ENCODE measurements at regions not wholly inside any gene's neighbourhood (a gene's known extent, or its start where the extent isn't known, plus 50 kb on each side); places are given as distances from the start of the nearest gene placed in this dataset.

DNA sequence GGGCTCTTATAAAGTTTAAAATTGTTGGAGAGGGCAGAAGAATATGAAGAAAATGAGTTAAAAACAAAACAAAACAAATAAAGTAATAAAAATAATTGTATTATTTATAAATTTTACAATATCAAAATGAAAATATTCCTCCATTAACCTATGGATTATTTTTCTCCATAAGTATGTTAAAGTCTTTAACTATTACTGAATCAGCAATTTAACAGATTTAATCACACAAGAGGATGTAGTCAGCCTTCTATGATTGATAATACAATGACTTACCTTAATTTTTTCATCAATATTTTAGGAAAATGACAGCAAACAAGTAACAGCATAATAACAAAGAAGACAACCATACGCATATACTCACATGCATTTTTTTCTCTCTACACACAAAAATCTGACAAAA lies 1195.3 kb upstream of the NUDT12 start:
- TF ChIP-seq NFIC (IDR thresholded peaks at IDR 0.05): no peak
- TF ChIP-seq EP300 (IDR thresholded peaks at IDR 0.05; ENCODE audit: borderline replicate concordance): no peak
- no peak for TF ChIP-seq YY1 (IDR thresholded peaks at IDR 0.05; ENCODE audit: low read depth)
- no peak for TF ChIP-seq CEBPB (IDR thresholded peaks at IDR 0.05)
- TF ChIP-seq REST (IDR thresholded peaks at IDR 0.05; ENCODE audit: low read depth): no peak
- TF ChIP-seq EGR1 (IDR thresholded peaks at IDR 0.05): no peak
- TF ChIP-seq MAX (IDR thresholded peaks at IDR 0.05): no peak
- no peak for TF ChIP-seq RAD21 (IDR thresholded peaks at IDR 0.05; ENCODE audit: low read depth)
- no peak for TF ChIP-seq FOXM1 (IDR thresholded peaks at IDR 0.05; ENCODE audit: borderline replicate concordance, low read depth)
- no peak for TF ChIP-seq ZBTB7A (IDR thresholded peaks at IDR 0.05; ENCODE audit: low read depth)
- TF ChIP-seq, protein P1, sequence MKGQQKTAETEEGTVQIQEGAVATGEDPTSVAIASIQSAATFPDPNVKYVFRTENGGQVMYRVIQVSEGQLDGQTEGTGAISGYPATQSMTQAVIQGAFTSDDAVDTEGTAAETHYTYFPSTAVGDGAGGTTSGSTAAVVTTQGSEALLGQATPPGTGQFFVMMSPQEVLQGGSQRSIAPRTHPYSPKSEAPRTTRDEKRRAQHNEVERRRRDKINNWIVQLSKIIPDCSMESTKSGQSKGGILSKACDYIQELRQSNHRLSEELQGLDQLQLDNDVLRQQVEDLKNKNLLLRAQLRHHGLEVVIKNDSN (IDR thresholded peaks at IDR 0.05): no peak
- no peak for TF ChIP-seq CREB1 (IDR thresholded peaks at IDR 0.05; ENCODE audit: low read depth)
- no peak for TF ChIP-seq TEAD4 (IDR thresholded peaks at IDR 0.05)
- TF ChIP-seq TAF1 (IDR thresholded peaks at IDR 0.05; ENCODE audit: low read depth): no peak

DNA sequence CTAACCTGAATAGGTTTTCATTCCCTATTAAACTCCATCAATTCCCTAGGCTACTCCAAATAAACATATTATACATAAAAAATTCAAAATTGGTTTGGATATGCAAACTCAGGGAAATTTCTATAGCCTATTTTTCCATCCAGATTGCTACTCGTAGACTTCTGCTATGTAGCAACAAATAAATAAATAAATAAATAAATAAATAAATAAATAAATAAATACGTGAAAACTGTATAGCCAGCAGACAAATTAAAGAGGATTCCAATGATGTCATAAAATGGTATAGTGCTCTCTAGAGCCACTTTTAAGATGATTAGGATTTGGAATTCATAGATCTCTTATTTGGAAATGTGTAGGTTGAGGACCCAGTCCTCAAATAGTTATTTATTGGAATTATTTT lies 1193.2 kb upstream of the NUDT12 start:
- TF ChIP-seq MAX (IDR thresholded peaks at IDR 0.05): no peak
- TF ChIP-seq TEAD4 (IDR thresholded peaks at IDR 0.05): no peak
- TF ChIP-seq TCF12 (IDR thresholded peaks at IDR 0.05; ENCODE audit: low read depth): no peak
- TF ChIP-seq TAF1 (IDR thresholded peaks at IDR 0.05; ENCODE audit: low read depth): no peak
- no peak for TF ChIP-seq NFIC (IDR thresholded peaks at IDR 0.05)
- TF ChIP-seq CREB1 (IDR thresholded peaks at IDR 0.05; ENCODE audit: low read depth): no peak
- no peak for TF ChIP-seq RAD21 (IDR thresholded peaks at IDR 0.05; ENCODE audit: low read depth)
- TF ChIP-seq ZBTB7A (IDR thresholded peaks at IDR 0.05; ENCODE audit: low read depth): no peak
- TF ChIP-seq, protein P1 (IDR thresholded peaks at IDR 0.05): no peak
- no peak for TF ChIP-seq EP300 (IDR thresholded peaks at IDR 0.05; ENCODE audit: borderline replicate concordance)
- TF ChIP-seq FOXM1 (IDR thresholded peaks at IDR 0.05; ENCODE audit: borderline replicate concordance, low read depth): no peak
- no peak for TF ChIP-seq REST (IDR thresholded peaks at IDR 0.05; ENCODE audit: low read depth)
- no peak for TF ChIP-seq EGR1 (IDR thresholded peaks at IDR 0.05)
- no peak for TF ChIP-seq CEBPB (IDR thresholded peaks at IDR 0.05)
- no peak for TF ChIP-seq YY1 (IDR thresholded peaks at IDR 0.05; ENCODE audit: low read depth)

- no peak for TF ChIP-seq REST (IDR thresholded peaks at IDR 0.05; ENCODE audit: low read depth)
- no peak for TF ChIP-seq ZBTB7A (IDR thresholded peaks at IDR 0.05; ENCODE audit: low read depth)
- TF ChIP-seq CEBPB (IDR thresholded peaks at IDR 0.05): no peak
- TF ChIP-seq, protein P1 (IDR thresholded peaks at IDR 0.05): no peak
- TF ChIP-seq TAF1 (IDR thresholded peaks at IDR 0.05; ENCODE audit: low read depth): no peak
- no peak for TF ChIP-seq YY1 (IDR thresholded peaks at IDR 0.05; ENCODE audit: low read depth)
- no peak for TF ChIP-seq RAD21 (IDR thresholded peaks at IDR 0.05; ENCODE audit: low read depth)
- no peak for TF ChIP-seq MAX (IDR thresholded peaks at IDR 0.05)
- no peak for TF ChIP-seq TCF12 (IDR thresholded peaks at IDR 0.05; ENCODE audit: low read depth)
- no peak for TF ChIP-seq TEAD4 (IDR thresholded peaks at IDR 0.05)
- TF ChIP-seq CREB1 (IDR thresholded peaks at IDR 0.05; ENCODE audit: low read depth): no peak
- TF ChIP-seq FOXM1 (IDR thresholded peaks at IDR 0.05; ENCODE audit: borderline replicate concordance, low read depth): no peak
- TF ChIP-seq EGR1 (IDR thresholded peaks at IDR 0.05): no peak
- TF ChIP-seq NFIC (IDR thresholded peaks at IDR 0.05): no peak
- TF ChIP-seq EP300 (IDR thresholded peaks at IDR 0.05; ENCODE audit: borderline replicate concordance): no peak
Measured at GRCh38 chr5:104754311-104754995, 1191.9 kb upstream of the NUDT12 start.
